ENCODE measurements at regions not wholly inside any gene's neighbourhood (a gene's known extent, or its start where the extent isn't known, plus 50 kb on each side); places are given as distances from the start of the nearest gene placed in this dataset.

DNA sequence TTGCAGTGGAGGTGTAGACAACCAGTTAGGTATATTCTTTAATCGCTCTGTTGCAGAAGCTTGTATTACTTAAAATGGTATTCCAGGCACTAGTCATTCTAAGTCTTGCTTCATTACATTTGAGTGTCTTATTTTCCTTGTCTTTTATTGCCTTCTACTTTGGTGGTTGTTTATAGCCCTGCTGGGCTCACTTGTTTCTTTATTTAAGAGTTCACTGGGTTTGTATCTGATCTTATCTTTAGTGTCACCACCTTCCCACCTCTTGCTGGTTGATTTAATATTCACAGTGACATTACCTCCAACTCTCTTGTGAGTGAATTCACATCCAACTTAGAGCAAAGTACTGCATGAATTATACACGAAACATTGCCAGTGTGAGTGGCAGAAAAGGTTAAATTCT lies 83.6 kb upstream of the BNC2 start:
- DNase-seq = no peak

DNA sequence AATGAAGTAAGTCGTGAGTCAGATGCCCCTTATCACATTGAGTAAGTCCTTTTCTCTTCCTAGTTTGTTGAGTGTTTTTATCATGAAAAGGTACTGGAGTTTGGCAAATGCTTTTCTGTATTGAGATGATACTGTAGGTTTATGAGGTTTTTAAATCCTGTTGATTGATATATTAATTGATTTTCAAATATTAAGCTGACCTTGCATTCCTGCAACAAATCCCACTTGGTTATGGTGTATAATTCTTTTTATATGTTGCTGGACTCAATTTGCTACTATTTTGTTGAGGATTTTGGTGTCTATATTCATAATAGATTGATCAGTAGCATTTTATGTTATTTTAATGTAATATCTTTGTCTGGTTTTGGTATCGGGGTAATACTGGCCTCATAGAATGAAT lies 81.0 kb upstream of the BNC2 start:
- DNase-seq = no peak

DNA sequence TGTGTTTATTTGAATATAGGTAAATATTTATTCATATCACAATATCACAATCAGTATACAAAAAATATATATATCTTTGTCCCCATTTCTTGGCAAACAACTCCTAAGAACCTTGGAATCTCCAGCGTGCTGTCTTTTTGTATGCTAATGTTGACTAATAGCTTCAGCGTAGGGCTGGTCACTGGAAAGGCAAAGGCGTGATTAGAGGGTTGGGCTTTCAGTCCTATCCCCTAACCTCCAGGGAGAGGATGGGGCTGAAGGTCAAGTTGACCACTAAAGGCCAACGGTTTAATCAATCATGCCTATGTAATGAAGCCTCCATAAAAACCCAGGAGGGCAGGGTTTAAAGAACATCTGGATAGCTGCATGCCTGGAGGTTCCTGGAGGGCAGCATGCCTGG lies 79.6 kb upstream of the BNC2 start:
- no peak for DNase-seq

DNA sequence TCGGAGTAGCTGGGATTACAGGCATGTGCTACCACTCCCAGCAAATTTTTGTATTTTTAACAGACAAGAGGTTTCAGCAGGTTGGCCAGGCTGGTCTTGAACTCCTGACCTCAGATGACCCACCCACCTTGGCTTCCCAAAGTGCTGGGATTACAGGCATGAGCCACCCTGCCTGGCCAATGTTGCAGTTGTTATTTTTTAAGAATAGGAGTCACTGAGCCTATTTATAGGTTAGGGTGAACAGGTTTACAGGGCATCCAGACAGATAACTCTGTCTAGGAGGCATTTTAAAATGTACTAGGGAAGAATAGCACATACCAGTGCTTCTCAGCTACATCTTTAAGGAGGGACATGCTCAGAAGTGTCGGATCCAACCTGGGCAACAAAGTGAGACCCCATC lies 60.1 kb upstream of the BNC2 start:
- DNase-seq = no peak

DNA sequence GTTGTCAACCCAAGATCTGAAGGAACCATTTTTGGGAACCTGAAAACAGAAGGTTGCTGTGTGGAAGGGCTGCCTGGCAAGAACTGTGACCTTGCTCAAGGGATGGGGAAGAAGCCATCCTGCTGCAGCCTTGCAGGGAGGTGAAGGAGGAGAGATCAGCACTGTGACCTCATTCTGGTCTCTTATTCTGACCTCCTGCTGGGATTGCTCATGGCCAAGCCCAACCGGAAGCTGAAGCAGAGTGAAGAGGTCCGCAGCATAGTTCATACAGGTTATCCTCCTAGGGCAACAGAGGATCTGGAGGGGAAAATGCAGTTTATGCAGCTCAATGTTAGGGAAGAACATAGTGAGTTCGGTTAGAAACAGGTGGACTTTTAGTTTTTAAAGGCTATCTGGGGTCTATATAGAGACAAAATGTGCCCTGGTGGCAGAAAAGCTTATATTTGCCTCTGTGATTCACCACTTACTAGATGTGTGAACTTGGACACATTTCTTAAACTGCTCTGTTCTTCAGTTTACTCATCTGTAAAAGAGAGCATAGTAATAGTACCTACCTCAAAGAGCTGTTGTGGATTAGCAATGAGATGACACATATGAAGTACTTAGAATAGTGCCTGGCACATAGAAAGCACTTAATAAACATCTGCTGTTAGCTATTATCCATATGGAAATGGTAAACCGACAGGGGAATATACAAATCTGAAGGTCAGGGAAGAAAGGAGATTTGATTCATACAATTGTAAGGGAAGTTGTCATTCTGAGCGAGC lies 57.9 kb upstream of the BNC2 start:
- DNase-seq = no peak

DNA sequence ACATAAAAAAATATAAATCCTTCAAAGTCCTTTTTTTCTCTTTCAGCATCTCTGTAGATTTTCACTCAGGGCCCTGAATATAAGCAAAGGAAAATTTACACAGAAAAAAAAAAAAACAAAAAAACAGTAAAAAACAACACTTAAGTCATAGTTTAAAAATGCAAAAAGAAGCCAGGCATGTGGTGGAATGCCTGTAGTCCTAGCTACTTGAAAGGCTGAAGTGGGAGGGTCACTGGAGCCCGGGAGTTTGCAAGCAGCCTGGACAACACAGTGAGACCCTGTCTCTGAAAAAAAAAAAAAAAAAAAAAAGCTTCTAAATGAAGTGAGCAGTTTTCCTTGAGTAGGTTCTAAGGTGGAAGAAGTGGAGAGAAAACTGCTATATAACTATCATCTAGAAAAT lies 55.0 kb upstream of the BNC2 start:
- DNase-seq = no peak

DNA sequence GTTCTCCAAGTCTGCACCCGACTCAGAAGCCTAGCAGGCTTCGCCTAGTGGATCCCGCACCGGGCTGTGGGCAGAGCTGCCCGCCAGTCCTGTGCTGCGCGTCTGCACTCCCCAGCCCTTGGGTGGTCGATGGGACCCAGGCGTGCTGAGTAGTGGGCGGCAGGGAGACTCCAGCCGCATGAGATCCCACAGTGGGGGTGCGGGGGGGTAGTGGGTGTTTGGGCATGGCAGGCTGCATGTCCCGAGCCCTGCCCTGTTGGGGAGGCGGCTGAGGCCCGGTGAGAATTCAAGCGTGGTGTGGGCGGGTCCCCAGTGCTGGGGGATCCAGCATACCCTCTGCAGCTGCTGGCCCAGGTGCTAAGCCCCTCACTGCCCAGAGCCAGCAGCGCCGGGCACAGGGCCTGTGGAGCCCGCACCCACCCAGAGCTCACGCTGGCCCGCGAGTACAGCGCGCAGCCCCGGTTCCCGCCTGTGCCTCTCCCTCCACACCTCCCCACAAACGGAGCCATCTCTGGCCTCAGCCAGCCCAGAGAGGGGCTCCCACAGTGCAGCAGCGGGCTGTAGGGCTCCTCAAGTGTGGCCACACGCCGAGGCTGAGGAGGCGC lies 53.9 kb upstream of the BNC2 start:
- DNase-seq = no peak

DNA sequence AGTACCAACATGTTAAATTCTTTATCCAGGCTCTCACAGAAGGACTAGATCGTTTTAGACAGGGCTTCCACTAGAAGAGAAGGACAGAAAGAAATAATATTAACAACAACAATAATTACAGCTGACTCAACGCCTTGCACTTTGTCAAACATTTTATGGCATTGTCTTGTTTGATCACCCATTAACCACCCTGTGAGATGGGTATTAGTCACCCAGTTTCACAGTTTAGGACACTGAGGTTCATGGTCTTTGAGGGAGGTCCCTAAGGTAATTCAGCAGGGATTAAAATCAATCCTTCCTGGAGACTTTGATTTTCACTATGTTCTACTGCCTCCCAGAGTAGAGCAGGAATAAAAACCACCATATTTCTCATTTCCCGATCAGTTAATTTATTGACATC lies 51.4 kb upstream of the BNC2 start:
- no peak for DNase-seq
